Fibroblast of skin of abdomen (primary cell): ENCODE measurements at regions not wholly inside any gene's neighbourhood (a gene's known extent, or its start where the extent isn't known, plus 50 kb on each side); places are given as distances from the start of the nearest gene placed in this dataset.
A peak's percentile ranks its signal among the peaks of the same experiment; 100 is the strongest.
"Not testable (repeated sequence)": the region's sequence is repeated elsewhere in the genome, so short reads cannot be mapped to it uniquely, and the experiment has no call there.

Experiments
- DNase-seq: peaks from one replicate; pipeline ENCODE4 v3.0.0-alpha.2; 2013

- no peak for DNase-seq
These were observed 50.9 kb upstream of the OSTN start for GRCh38 chr3:191148131-191148530.

- DNase-seq = no peak
These were observed 55.8 kb upstream of the OSTN start for GRCh38 chr3:191143224-191143623.

- peak; percentile 81 for DNase-seq
These were observed 57.3 kb upstream of the OSTN start for GRCh38 chr3:191141728-191142127.

- peak; percentile 56 for DNase-seq
These were observed 59.3 kb upstream of the OSTN start for GRCh38 chr3:191139736-191140135.

DNA sequence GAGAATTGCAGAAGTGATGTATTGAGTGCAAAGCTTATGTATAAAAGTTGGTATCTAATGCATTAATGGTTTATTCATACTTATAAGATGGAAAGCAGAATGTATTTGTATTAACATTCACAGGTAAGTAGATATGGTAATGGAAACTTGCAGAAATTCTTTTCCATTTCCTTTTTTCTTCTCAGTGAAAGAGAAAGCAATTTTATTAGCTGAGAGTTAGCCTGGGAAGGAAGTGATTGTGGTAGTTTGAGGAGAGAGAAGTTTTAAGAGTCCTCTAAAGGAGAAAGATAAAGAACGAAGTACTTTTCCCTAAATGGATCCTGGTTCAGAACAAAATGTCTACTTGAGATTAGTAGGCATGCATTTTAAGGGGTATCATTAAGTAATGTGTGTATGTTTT lies 60.1 kb upstream of the OSTN start:
- no peak for DNase-seq

DNA sequence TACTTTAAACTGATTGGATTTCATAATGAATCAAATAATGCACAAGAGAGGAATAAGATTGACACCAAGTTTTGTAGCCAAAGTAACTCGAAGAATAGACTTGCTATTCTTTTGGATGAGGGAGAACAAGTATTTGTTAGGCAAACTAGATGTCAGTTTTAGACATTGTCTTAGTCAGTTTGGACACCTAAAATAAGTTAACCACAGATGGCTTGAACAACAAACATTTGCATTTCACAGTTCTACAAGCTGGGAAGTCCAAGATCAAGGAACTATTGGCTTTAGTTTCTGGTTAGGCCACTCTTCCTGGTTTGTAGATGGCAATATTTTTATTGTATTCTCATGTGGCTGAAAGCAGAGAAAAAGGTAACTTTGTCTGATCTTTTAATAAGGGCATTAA lies 61.3 kb upstream of the OSTN start:
- no peak for DNase-seq

DNA sequence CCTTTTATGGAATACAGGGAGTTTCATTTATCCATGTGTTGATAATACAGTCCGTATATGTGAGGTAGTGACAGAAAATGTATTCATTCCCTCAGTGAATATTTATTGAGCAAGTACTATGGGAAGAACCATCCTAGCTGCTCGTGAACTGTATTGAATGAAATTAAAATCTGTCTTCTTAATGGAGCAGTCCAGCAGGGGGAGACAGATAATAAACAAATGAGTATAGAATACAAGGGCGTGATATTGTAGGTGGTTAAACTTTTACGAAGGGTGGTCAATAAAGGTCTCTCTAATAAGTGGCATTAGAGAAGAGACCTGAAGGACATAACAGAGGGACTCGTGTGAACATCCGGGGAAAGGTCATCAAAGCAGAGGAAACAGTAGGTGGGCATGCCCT lies 62.7 kb upstream of the OSTN start:
- DNase-seq = peak; percentile 2

DNA sequence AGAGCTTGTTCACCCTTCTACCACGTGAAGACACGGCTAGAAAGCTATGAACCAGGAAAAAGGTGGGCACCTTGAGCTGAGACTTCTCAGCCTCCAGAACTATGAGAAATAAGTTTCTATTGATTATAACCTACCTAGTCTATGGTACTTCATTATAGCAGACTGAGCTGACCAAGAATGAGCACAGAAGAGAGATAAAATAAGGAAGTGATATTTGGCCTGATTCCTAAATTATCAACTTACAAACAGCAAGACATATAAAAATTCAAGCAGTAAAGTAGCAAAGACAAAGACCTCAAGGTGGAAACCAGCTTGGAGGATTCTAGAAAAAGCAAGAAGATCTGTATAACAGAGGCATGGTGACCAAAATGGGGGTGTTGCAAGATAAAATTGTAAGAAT lies 63.9 kb upstream of the OSTN start:
- DNase-seq = no peak

DNA sequence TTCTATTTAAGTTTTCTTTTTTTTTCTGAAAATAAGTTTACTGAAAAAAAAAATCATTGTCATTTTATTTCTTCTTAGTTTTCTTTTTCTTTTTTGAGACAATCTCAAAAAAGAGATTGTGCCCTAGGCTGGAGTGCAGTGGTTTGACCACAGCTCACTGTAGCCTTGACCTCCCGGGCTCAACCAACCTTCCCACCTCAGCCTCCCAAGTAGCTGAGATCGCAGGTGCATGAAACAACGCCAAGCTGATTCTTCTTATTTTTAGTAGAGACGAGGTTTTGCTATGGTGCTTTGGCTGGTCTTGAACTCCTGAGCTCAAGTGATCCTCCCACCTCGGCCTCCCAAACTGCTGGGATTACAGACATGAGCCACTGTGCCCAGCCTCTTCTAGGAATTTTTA lies 65.7 kb upstream of the OSTN start:
- DNase-seq = no peak

- DNase-seq = no peak
These were observed 67.7 kb upstream of the OSTN start for GRCh38 chr3:191131305-191131704.

- DNase-seq = not testable (repeated sequence)
These were observed 74.2 kb upstream of the OSTN start for GRCh38 chr3:191124891-191125290.

GRCh38 chr3:191123946-191124345 lies 75.1 kb upstream of the OSTN start:
- DNase-seq = no peak

DNA sequence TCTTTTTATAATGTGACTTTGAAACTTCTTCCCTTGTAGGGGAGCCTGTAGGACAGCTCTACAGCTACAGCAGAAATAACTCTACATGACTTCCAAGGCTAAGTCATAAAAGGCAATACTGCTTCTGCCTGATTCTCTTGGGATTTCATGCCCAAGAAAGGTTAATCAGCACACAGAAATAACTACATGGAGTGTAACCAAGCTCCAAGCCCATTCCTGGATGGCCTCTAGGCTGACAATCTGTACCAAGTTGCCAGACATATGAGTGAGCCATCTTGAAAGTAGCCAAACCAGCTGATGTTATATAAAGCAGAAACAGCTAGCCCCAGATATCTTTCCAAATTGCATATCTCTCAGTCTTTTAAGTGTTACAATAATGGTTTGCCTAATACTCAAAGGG lies 75.8 kb upstream of the OSTN start:
- no peak for DNase-seq

DNA sequence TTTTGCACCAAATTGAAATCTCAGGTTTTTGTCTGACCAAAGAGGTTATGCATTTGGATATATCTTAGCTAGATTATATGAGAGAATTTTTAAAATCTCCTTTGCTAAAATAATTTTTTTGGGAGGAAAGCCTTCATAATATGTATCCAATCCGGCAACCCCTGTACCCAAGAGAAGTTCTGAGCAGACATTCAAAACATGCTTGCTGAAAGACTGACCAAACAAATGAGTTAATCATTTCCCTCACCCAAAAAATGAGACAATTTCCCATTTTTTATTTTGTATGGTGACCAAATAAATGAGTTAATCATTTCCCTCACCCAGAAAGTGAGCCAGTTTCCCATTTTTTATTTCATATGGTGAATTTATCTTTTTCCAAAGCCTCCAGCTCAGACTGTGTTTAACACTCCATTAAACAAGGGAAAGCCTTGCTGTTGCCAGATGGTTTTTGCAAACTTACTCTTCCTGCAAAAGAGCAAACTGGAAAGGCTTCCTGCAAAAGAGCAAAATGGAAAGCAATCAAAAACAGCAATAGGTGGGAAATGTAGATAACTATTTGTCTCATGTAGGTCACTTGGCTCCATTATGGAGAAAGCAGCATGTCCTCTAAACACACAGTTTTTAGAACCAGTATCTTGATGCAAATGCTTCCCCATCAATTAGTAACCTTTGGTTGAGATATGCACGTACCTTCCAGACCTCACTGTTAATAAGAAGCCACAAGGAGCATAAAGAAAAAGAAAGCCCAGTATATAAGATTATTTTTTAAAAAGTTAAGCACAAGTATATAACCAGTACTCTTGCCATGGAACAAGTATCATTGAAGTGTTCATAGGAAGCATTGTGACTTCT lies 78.4 kb upstream of the OSTN start:
- no peak for DNase-seq

DNA sequence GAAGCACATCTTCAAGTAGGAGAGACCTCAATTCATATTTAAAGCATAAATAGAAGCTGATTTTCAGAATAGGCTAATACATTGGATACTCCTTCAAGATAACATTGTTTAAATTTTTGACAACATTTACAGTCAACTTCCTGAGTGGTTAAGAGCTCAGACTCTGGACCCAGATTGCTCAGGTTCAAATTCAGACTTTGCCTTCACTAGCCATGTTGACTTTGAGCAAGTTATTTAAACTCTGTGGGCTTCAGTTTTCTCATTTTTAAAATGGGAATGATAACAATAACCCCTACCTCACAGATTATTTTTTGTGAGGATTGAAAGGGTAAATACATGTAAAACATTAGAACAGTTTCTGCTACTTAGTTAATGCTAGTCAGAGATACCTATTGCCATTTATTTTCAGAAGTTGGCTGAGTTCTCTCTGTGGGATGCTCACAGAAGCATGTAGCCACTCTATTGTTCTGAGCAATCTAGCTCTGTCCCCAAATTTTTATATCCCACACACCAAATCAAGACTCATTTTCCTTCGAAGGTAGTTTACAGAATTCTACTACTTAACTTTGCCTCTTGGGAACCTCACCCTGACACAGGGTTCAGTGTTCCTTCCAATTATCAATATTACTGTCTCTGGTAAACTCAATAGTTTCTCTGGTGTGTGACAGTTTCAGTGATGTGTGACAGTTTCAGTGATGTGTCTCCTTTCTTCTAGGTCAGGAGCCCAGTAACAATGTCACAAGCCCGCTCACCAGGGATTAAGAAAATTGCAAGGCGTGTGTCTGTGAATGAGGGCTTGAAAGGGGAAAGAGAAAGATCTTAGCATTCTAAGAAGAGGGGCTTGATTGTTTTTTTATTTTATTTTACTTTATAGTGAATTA lies 79.4 kb upstream of the OSTN start:
- DNase-seq = no peak

DNA sequence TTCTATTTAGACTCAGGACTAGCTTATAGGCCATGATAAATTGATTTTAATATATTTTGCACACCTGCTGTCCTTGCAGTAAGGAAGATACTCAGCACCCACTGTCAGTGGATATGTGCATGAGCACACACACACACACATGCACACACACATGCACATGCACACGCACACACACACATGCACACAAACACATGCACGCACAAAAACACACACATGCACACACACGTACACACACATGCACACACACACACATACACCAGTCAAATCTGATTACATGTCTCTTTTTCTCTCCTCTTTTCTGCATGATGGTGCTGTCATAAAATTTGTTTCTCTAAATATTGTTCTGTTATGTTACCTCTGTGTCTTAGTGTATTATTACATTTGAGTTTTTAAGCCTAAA lies 87.3 kb upstream of the OSTN start:
- DNase-seq = no peak

- no peak for DNase-seq
These were observed 93.6 kb upstream of the OSTN start for GRCh38 chr3:191105418-191105817.

GRCh38 chr3:191100516-191100915 lies 98.5 kb upstream of the OSTN start:
- no peak for DNase-seq

DNA sequence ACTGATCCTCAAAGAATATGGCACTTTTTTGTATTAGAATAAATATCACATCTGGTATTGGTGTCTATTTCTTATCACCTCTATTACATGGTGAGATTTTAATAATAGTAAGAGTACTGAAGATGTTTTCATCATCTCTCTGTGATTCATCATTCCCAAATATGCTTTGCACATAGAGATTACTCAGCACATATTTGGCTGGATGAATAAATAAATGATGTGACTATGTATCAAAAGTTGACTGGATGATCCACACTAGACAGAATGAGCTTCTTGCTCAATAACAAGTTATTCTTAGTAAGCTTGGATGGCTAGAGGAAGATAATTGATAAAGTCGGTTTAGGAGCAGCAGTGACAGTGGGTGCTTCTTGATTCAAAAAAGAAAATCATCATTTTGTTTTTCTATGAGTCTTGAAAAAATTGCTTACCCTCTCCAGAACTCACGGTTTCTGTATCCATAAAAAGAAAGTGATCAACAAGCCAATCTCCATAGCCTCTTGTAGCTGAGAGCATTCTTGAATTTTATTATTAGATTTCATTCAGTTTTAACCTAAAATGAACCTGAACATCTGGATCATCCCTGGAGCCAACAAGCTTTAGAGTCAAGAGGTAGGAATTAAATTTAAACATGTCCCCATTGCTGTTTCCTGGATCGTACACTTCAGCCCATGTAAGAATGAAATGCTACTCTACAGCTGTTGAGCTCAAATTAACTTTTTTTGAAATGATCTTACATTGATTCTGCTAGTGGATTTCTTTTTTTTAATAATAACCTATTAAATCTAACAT lies 104.8 kb upstream of the OSTN start:
- DNase-seq = peak; percentile 73

GRCh38 chr3:191087391-191087790 lies 111.7 kb upstream of the OSTN start:
- no peak for DNase-seq

GRCh38 chr3:191085091-191085490 lies 114.0 kb upstream of the OSTN start:
- no peak for DNase-seq

GRCh38 chr3:191078913-191079312 lies 120.1 kb upstream of the OSTN start:
- not testable (repeated sequence) for DNase-seq
